ENCODE measurements at regions not wholly inside any gene's neighbourhood (a gene's known extent, or its start where the extent isn't known, plus 50 kb on each side); places are given as distances from the start of the nearest gene placed in this dataset.

- TF ChIP-seq CTCF (IDR thresholded peaks at IDR 0.05; ENCODE audit: low read length, missing control alignments) = no peak
- DNase-seq (ENCODE audit: low read depth) = no peak
- H3K4me3 ChIP-seq (replicated peaks; ENCODE audit: low read depth, low read length) = no peak overlapping the region
These were observed 289.4 kb downstream of the CDC5L start for GRCh38 chr6:44676826-44677433.

- TF ChIP-seq CTCF (IDR thresholded peaks at IDR 0.05; ENCODE audit: low read length, missing control alignments) = no peak
- DNase-seq (ENCODE audit: low read depth) = no peak
- no peak overlapping the region for H3K4me3 ChIP-seq (replicated peaks; ENCODE audit: low read depth, low read length)
These were observed 290.9 kb downstream of the CDC5L start for GRCh38 chr6:44678252-44678935.

- H3K4me3 ChIP-seq (replicated peaks; ENCODE audit: low read depth, low read length) = no peak overlapping the region
- no peak for TF ChIP-seq CTCF (IDR thresholded peaks at IDR 0.05; ENCODE audit: low read length, missing control alignments)
- no peak for DNase-seq (ENCODE audit: low read depth)
These were observed 292.1 kb downstream of the CDC5L start for GRCh38 chr6:44679438-44680201.

GRCh38 chr6:44680202-44680720 lies 292.8 kb downstream of the CDC5L start:
- no peak for DNase-seq (ENCODE audit: low read depth)
- no peak for TF ChIP-seq CTCF (IDR thresholded peaks at IDR 0.05; ENCODE audit: low read length, missing control alignments)
- H3K4me3 ChIP-seq (replicated peaks; ENCODE audit: low read depth, low read length) = no peak overlapping the region

- H3K4me3 ChIP-seq (replicated peaks; ENCODE audit: low read depth, low read length) = no peak overlapping the region
- no peak for DNase-seq (ENCODE audit: low read depth)
- no peak for TF ChIP-seq CTCF (IDR thresholded peaks at IDR 0.05; ENCODE audit: low read length, missing control alignments)
These were observed 294.3 kb downstream of the CDC5L start for GRCh38 chr6:44681761-44682160.

- no peak overlapping the region for H3K4me3 ChIP-seq (replicated peaks; ENCODE audit: low read depth, low read length)
- DNase-seq (ENCODE audit: low read depth) = no peak
- TF ChIP-seq CTCF (IDR thresholded peaks at IDR 0.05; ENCODE audit: low read length, missing control alignments) = no peak
These were observed 294.8 kb downstream of the CDC5L start for GRCh38 chr6:44682280-44682679.
